ENCODE measurements at regions not wholly inside any gene's neighbourhood (a gene's known extent, or its start where the extent isn't known, plus 50 kb on each side); places are given as distances from the start of the nearest gene placed in this dataset.

DNA sequence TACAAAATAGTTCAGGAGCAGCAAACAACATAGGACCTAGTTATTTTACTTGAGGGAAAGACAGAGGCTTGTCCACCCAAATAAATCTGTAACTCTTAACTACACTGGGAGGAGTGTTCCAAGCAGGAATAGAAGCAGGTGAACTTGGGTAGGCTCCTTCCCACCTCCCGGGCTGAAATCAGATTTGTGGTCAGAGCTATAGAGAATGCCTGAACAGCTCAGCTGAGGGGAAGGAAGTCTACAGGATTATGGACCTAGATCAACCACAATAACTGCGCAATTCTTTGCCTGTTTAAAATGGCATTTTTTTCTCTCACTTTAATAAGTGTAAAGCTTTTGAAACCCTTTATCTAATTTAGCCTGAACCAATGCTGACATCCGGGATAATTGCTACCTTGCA lies 73.5 kb upstream of the IRS2 start:
- H3K4me2 ChIP-seq (ENCODE audit: low read length), result no peak overlapping the region
- no peak overlapping the region for H3K27ac ChIP-seq (ENCODE audit: low read depth, low read length, poor library complexity, severe bottlenecking)
- CTCF ChIA-PET (ENCODE audit: unreplicated experiment), result no interaction called here
- no peak overlapping the region for H3K4me3 ChIP-seq (ENCODE audit: low read depth, low read length, poor library complexity, severe bottlenecking)
- BruUV-seq (replicated peaks), result no TSS peak
- no peaks in the 10 kb centered on the region for H3K9me2 ChIP-seq (ENCODE audit: insufficient read depth, low read length)
- TF ChIP-seq, protein P1, sequence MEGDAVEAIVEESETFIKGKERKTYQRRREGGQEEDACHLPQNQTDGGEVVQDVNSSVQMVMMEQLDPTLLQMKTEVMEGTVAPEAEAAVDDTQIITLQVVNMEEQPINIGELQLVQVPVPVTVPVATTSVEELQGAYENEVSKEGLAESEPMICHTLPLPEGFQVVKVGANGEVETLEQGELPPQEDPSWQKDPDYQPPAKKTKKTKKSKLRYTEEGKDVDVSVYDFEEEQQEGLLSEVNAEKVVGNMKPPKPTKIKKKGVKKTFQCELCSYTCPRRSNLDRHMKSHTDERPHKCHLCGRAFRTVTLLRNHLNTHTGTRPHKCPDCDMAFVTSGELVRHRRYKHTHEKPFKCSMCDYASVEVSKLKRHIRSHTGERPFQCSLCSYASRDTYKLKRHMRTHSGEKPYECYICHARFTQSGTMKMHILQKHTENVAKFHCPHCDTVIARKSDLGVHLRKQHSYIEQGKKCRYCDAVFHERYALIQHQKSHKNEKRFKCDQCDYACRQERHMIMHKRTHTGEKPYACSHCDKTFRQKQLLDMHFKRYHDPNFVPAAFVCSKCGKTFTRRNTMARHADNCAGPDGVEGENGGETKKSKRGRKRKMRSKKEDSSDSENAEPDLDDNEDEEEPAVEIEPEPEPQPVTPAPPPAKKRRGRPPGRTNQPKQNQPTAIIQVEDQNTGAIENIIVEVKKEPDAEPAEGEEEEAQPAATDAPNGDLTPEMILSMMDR (conservative IDR thresholded peaks at IDR 0.05; ENCODE audit: low read length), result no peak
- TF ChIP-seq EZH2phosphoT487 (IDR thresholded peaks at IDR 0.05; ENCODE audit: borderline replicate concordance, low read depth, low read length), result no peak
- intact Hi-C loops (cut with micrococcal nuclease; ENCODE audit: unreplicated experiment), result no loop called here
- no peaks in the 10 kb centered on the region for H3K9me3 ChIP-seq (ENCODE audit: low read length)
- H3K79me2 ChIP-seq (ENCODE audit: insufficient read depth, low read depth, low read length), result no peaks in the 10 kb centered on the region
- H2AFZ ChIP-seq (ENCODE audit: low read length), result no peak overlapping the region
- H4K20me1 ChIP-seq (ENCODE audit: insufficient read depth, low read length), result no peaks in the 10 kb centered on the region
- POLR2A ChIA-PET, result no interaction called here
- H3K4me1 ChIP-seq (ENCODE audit: insufficient read depth, low read length, poor library complexity, severe bottlenecking), result no peaks in the 10 kb centered on the region
- DNase-seq (ENCODE audit: low spot score), result no peak
- no peaks in the 10 kb centered on the region for H3K36me3 ChIP-seq (ENCODE audit: insufficient read depth, low read length)

DNA sequence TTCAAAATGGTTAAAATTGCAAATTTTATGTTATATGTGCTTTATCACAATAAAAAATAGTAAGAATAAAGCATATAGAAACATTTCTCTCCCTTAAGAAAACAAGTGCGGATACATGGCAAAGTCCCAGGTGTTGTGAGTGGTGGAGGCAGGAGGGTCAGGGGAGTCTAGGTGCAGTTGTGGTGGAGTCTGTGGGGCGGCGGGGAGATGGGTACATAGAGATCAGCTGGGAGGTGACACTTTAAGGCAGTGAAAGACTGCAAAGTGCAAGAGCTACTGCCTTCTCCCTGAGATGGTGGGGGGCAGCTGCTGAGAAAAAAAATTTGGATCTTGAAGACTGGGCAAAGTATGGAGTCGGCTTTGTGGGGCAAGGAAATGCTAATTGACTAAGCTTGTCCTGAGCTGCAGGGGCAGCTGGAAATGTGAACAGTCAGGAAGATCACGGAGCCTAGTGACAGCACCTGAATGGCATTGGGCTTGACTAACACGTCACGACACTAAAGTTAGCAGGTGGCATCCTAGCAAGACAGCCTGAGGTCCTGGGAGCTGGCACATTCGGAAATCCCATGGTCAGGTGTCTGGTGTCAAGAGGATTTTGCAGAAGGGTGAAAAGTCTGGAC lies 72.9 kb upstream of the IRS2 start:
- Histone ChIP-seq H3K27ac (ENCODE audit: low read depth, low read length, poor library complexity, severe bottlenecking) (no peak overlapping the region), H3K4me2 (ENCODE audit: low read length) (no peak overlapping the region), H2AFZ (ENCODE audit: low read length) (no peak overlapping the region), H3K4me1 (ENCODE audit: insufficient read depth, low read length, poor library complexity, severe bottlenecking) (no peaks in the 10 kb centered on the region), H3K4me3 (ENCODE audit: low read depth, low read length, poor library complexity, severe bottlenecking) (no peak overlapping the region), H3K79me2 (ENCODE audit: insufficient read depth, low read depth, low read length) (no peaks in the 10 kb centered on the region), H3K9me2 (ENCODE audit: insufficient read depth, low read length) (no peaks in the 10 kb centered on the region), H4K20me1 (ENCODE audit: insufficient read depth, low read length) (no peaks in the 10 kb centered on the region), H3K36me3 (ENCODE audit: insufficient read depth, low read length) (no peaks in the 10 kb centered on the region), H3K9me3 (ENCODE audit: low read length) (no peaks in the 10 kb centered on the region)
- ChIA-PET CTCF (ENCODE audit: unreplicated experiment) (no interaction called here), POLR2A (no interaction called here)
- DNase-seq (ENCODE audit: low spot score), result no peak
- intact Hi-C loops (cut with micrococcal nuclease; ENCODE audit: unreplicated experiment), result no loop called here
- no peak for TF ChIP-seq EZH2phosphoT487 (IDR thresholded peaks at IDR 0.05; ENCODE audit: borderline replicate concordance, low read depth, low read length)
- TF ChIP-seq, protein P1 (conservative IDR thresholded peaks at IDR 0.05; ENCODE audit: low read length), result no peak
- no TSS peak for BruUV-seq (replicated peaks)

GRCh38 chr13:109858319-109858718 lies 71.9 kb upstream of the IRS2 start:
- no peak for TF ChIP-seq EZH2phosphoT487 (IDR thresholded peaks at IDR 0.05; ENCODE audit: borderline replicate concordance, low read depth, low read length)
- TF ChIP-seq, protein P1 (conservative IDR thresholded peaks at IDR 0.05; ENCODE audit: low read length), result no peak
- Histone ChIP-seq H4K20me1 (ENCODE audit: insufficient read depth, low read length) (no peaks in the 10 kb centered on the region), H3K9me3 (ENCODE audit: low read length) (no peaks in the 10 kb centered on the region), H3K4me2 (ENCODE audit: low read length) (no peak overlapping the region), H3K36me3 (ENCODE audit: insufficient read depth, low read length) (no peaks in the 10 kb centered on the region), H3K9me2 (ENCODE audit: insufficient read depth, low read length) (no peaks in the 10 kb centered on the region), H3K4me1 (ENCODE audit: insufficient read depth, low read length, poor library complexity, severe bottlenecking) (no peaks in the 10 kb centered on the region), H3K4me3 (ENCODE audit: low read depth, low read length, poor library complexity, severe bottlenecking) (no peak overlapping the region), H2AFZ (ENCODE audit: low read length) (no peak overlapping the region), H3K79me2 (ENCODE audit: insufficient read depth, low read depth, low read length) (no peaks in the 10 kb centered on the region), H3K27ac (ENCODE audit: low read depth, low read length, poor library complexity, severe bottlenecking) (no peak overlapping the region)
- intact Hi-C loops (cut with micrococcal nuclease; ENCODE audit: unreplicated experiment), result no loop called here
- no TSS peak for BruUV-seq (replicated peaks)
- CTCF ChIA-PET (ENCODE audit: unreplicated experiment), result no interaction called here
- POLR2A ChIA-PET, result no interaction called here
- DNase-seq (ENCODE audit: low spot score), result no peak
